HG03066 (cell line): ENCODE measurements at regions not wholly inside any gene's neighbourhood (a gene's known extent, or its start where the extent isn't known, plus 50 kb on each side); places are given as distances from the start of the nearest gene placed in this dataset.

Experiments
- ATAC-seq: cut with Tn5 transposase; IDR thresholded peaks from one replicate; pipeline ENCODE4 v1.9.1; 2021; ENCODE audit warnings: low read depth; ENCODE audit not compliant: unreplicated experiment

GRCh38 chr14:54170301-54170700 lies 213.7 kb upstream of the BMP4 start:
- ATAC-seq: no peak

- ATAC-seq: no peak
Observed at GRCh38 chr14:54172114-54172513, 215.5 kb upstream of the BMP4 start.

GRCh38 chr14:54172562-54172961 lies 215.9 kb upstream of the BMP4 start:
- ATAC-seq: no peak

- no peak for ATAC-seq
Observed at GRCh38 chr14:54173802-54174201, 217.2 kb upstream of the BMP4 start.

- no peak for ATAC-seq
Observed at GRCh38 chr14:54174457-54174856, 217.8 kb upstream of the BMP4 start.

- no peak for ATAC-seq
Observed at GRCh38 chr14:54175298-54175942, 218.8 kb upstream of the BMP4 start.

- no peak for ATAC-seq
Observed at GRCh38 chr14:54177019-54177418, 219.8 kb upstream of the CDKN3 start.

- no peak for ATAC-seq
Observed at GRCh38 chr14:54177641-54178621, 218.9 kb upstream of the CDKN3 start.

- ATAC-seq: no peak
Observed at GRCh38 chr14:54182419-54183045, 214.3 kb upstream of the CDKN3 start.

- no peak for ATAC-seq
Observed at GRCh38 chr14:54186821-54187763, 209.7 kb upstream of the CDKN3 start.

- ATAC-seq: no peak
Observed at GRCh38 chr14:54188064-54188666, 208.6 kb upstream of the CDKN3 start.

GRCh38 chr14:54189333-54189732 lies 207.5 kb upstream of the CDKN3 start:
- ATAC-seq: no peak

- ATAC-seq: no peak
Observed at GRCh38 chr14:54189748-54190354, 207.0 kb upstream of the CDKN3 start.

GRCh38 chr14:54191846-54192245 lies 205.0 kb upstream of the CDKN3 start:
- ATAC-seq: no peak

- ATAC-seq: no peak
Observed at GRCh38 chr14:54192610-54193009, 204.2 kb upstream of the CDKN3 start.

GRCh38 chr14:54193871-54194270 lies 202.9 kb upstream of the CDKN3 start:
- ATAC-seq: no peak

GRCh38 chr14:54194501-54194900 lies 202.3 kb upstream of the CDKN3 start:
- ATAC-seq: no peak

- ATAC-seq: no peak
Observed at GRCh38 chr14:54197369-54197768, 199.4 kb upstream of the CDKN3 start.

GRCh38 chr14:54200726-54201125 lies 196.1 kb upstream of the CDKN3 start:
- no peak for ATAC-seq
